ENCODE measurements at regions not wholly inside any gene's neighbourhood (a gene's known extent, or its start where the extent isn't known, plus 50 kb on each side); places are given as distances from the start of the nearest gene placed in this dataset.

DNA sequence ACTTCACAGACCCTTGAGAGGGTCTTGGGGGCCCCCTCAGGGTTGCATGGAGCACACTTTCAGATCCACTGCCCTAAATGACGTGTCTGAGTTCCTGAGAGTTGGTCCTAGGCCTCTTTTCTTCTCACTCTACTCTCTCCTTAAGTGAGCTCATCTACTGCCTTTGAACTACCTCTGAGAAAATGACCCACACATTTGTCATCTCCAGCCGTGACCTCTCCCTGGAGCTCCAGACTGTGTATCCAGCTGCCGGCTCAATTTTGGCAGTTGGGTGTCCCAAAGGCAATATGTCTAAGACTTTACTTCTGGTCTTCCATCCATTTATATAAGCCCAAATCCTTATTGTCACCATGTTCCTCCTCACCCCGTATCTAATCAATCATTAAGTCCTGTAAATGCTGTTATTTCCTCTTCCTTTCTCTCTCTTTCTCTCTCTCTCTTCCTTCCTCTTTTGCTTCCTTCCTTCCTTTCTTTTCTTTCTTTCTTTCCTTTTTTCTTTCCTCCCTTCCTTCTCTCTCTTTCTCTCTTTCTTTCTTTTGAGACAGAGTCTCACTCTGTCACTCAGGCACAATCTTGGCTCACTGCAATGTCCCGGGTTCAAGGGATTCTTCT is 51.2 kb upstream of the HSPA9 start:
- DNase-seq (ENCODE audit: low spot score) = peak; percentile 26

DNA sequence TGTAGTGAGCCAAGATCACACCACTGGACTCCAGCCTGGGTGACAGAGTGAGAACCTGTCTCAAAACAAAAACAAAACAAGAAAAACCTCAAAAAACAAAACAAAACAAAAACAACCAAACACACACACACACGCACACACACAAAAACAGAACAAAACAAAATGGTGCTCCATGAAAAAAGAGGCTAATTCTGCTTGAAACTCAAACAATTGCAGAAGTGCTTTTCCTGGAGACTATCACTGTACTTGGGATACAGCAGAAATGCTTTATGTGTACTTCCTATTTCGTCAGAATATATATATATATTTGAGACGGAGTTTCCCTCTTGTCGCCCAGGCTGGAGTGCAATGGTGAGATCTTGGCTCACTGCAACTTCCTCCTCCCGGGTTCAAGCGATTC is 49.9 kb upstream of the HSPA9 start:
- DNase-seq (ENCODE audit: low spot score) = peak; percentile 2

All from mesenteric fat pad (tissue), 1 donor.